GM19193 (cell line): ENCODE measurements at regions not wholly inside any gene's neighbourhood (a gene's known extent, or its start where the extent isn't known, plus 50 kb on each side); places are given as distances from the start of the nearest gene placed in this dataset.

Experiments used
- POLR2A ChIP-seq: IDR thresholded peaks from 4 replicates; pipeline ENCODE4 v1.6.1; 2011; ENCODE audit not compliant: insufficient read depth, insufficient read length; ENCODE audit errors: extremely low read depth

DNA sequence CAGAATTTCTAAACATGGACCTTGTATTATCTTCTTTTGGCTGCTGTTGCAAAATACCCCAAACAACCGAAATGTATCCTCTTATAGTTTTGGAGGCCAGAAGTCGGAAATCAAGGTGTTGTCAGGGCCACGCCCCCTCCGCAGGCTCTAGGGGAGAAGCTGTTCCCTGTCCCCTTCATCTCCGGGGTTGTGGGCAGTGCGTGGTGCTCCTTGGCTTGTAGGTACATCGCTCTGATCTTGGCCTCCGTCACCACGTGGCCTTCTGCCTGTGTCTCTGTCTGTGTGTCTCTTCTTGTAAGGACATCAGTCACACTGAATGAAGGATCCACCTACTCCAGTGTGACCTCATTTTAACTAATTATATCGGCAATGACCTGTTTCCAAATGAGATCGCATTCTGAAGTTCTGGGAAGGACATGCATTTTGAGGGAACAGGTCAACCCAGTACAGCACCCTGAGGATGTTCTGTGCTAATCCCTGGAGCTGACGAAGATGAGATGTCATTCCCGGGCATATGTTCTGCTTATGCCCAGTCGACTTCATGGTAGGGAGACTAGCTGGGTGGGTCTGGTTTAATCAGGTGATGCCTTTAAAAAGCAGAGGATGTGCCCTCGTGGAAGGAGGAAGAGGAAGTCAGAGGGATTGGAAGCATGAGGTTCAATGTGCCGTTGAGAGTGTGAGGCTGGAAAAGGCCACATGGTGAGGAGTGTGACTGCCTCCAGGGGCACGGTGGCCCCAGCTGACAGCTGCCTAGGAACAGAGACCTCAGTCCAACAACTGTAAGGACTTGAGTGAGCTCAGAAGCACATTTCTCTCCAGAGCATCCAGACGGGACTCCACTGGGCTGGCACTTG is 531.1 kb downstream of the TBC1D22A start:
- no peak for TF ChIP-seq POLR2A

DNA sequence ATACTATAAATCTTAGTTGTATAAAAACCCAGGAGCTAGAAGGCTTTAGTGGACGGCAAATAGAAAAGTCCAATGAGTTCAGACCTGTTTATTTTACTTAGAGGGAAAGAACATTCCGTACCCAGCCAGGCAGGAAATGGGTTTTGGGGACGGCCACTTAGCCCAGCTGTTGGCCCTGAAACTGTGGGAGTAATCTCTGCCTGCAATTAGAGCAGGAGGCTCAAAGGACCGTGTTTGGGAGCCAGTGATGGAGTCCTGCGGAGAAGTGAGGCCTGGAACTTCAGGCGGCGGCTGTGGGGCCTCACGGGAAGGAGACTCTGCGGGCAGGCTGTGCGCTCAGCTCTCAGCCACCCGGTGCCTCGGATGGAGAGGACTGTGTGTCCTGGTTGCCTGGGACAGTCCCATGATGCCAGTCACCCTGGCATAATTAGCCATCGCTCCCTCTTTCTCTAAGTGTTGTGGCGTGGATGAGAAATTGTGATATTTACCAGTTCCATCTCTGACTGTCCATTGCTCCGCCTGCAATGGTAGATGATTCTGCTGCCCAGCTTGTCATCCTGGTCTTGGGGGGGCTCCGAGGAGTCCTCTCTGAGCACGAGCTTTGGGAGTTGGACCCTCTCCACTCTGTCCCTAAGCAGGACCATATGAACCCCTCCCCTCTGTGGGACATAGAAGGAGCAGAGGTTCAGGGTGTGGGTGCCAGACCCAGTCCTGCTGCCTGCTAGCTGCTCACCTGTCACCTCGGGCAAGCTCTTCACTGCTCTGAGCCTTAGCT is 530.3 kb downstream of the TBC1D22A start:
- TF ChIP-seq POLR2A, result no peak

DNA sequence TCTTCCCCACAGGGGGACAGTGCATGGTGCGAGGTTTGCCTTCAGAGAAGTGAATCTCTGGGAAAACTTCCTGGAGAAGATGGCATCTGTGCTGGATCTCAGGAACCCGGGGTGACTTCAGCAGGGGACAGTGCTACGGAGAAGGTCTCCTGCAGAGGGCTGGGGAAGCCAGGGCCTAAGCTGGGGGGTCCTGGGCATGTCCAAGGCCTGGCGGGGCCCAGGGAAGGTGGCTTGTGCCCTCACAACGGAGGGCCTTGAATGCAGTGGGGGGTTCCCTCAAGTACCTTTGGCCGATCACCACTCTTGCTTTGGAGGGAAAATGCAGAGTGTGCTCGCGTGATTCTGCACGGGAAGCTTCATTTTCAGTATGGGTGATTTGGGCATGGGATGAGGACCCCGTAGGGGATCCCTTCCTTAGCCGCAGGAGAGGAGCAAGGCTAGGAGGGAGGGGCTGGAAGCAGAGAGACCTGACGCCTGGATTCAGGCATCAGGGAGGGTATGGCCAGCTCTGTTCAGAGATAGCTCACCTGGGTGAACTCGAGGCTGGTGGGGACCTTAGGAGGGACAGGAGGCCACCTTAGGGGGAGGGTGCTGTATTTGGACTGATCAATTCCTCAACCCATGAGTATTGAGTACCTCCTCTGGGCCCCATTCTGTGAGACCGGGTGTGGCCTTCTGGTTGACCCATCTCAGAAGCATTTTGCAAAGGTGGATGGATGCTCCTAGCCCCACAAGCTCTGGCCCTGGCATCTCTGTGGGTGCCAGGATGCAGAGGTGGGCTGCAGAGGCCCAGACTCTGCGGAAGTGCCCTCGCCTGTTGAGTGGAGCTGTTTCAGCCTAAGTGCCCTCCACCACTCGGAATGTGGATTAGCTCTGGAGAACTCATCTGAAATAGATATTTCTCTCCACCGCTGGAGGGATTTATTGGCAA is 529.4 kb downstream of the TBC1D22A start:
- no peak for TF ChIP-seq POLR2A

DNA sequence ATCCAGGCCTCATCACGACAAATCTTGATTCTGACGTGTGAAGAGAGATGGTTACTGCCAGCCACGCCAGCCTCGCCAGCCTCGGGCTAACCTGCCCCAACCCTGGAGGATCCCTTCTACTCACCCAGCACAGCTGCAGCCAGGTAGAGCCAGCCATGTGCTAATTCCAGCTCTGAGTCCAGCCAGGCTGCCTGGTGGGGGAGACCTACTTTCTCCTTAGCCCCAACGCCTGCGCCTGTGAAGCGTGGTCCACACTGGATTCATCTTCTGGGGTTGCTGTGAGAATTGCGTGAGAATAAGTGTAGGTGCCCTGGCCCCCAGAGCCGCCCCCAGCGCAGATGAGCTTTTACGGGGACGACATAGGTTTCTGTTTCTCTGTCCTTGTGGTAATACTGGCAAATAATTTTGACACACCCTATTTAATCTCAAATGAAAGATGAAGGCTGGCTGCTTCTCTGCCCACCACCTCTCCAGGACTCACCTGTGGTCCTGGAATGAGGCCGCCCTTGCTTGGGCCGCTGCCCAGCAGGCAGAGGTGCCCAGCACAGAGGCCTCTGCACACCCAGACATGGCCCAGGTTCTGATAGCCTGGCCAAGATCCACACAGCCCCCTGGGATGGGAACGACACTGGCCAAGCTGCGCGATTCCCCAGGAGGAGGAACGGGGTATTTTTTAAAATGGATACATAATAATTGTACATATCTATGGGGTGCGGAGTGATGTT is 528.4 kb downstream of the TBC1D22A start:
- TF ChIP-seq POLR2A, result no peak

DNA sequence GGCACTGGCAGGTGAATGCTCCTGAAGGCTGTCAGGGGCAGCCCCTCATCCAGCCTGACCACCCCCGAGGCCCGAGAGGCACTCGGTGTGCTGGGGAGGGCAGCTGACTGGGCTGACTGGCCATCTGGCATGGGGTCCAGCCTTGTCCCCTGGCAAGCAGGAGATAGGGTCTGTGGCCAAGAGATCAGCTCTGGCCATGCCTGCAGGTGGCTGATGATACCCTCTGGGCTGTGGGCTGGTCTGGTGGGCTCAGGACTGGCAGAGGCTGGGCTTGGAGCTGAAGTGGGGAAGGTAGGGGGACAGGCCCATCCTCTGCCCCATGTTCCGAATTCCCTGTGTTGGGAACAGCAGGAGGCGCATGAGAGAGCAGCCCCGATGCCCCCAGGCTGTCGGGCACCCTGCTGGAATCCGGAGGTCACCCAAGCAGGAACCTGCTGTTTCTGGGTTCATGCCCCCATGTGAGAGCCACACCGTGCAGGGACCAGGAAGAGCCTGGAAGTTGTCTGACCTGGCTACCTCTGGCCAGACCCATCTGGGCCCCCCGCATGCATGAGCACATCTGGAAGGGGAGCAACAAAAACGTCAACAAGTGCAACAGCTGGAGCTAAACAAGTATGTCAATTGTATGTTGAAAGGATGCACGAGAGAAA is 527.0 kb downstream of the TBC1D22A start:
- TF ChIP-seq POLR2A, result no peak

DNA sequence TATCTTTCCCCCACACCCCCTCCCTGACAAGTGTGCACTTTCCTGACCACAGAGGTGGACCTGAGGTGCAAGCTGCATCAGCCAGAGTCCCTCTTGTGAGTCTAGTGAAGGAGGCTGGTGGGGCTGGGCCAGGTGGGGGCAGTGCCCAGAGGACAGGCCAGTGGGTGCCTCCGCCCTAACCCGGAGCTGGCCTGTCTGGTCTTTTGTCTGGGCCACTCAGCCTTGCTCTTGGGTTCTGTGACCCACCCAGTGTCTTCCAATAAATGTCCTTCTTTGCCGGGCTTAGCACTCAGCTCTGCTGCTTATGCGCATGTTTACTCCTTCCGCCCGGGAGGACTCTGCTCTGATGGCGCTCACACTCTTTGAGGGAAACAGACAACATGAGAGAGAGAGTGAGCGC is 526.2 kb downstream of the TBC1D22A start:
- TF ChIP-seq POLR2A, result no peak

DNA sequence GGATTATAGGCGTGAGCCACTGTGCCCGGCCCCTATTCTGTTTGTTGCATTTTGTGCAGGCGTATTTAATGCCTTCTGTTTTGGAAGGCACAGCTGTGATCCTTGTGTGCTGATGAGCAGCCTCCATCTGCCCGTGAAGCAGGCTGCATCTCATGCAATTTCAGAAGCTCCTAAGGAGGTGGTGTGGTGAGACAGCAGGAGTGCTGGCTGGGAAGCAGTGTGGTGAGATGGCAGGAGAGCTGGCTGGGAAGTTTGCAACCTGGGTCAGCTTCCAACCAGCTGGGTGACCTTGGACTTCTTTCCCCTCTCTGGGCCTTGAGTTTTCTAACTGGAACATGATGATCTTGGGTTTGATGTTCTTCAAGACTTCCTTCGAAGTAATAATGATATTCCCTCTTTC is 525.1 kb downstream of the TBC1D22A start:
- no peak for TF ChIP-seq POLR2A

DNA sequence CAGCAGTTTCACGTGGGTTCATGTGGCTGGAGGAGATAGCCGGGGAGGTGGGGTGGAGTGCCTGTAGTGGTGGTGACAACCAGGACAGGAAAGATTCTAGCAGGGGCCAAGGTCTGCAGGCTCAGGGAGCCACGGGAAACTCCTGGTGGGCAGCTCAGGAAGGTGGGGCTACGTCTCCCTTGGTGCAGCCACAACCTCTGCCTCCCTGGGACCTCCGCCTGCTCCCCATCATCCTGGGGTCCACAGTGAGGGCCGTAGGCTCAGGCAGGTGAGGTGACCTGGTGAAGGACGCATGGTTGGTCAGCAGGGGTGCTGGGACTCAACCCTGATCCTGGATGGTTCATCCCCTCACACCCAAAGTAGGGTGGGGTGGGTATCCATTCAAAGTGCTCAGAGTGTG is 524.1 kb downstream of the TBC1D22A start:
- no peak for TF ChIP-seq POLR2A

DNA sequence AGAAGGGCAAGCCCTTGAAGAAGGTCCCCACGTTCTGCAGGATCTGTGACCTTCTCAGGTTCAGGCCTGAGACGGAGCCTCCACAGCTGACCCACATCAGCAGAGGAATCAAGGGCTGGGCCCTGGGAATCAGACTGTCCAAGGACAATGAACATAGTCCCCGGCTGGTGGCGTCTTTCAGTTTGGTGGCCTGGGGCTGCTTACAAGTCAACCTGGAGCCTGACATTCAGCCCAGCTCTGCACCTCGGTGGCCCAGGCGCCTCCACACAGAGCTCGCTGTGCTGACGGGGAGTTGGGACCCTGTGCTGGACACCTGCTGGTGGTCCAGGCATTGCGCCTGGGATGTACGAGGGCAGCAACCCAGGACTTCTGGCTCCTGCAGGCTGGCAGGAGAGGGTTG is 523.5 kb downstream of the TBC1D22A start:
- no peak for TF ChIP-seq POLR2A

DNA sequence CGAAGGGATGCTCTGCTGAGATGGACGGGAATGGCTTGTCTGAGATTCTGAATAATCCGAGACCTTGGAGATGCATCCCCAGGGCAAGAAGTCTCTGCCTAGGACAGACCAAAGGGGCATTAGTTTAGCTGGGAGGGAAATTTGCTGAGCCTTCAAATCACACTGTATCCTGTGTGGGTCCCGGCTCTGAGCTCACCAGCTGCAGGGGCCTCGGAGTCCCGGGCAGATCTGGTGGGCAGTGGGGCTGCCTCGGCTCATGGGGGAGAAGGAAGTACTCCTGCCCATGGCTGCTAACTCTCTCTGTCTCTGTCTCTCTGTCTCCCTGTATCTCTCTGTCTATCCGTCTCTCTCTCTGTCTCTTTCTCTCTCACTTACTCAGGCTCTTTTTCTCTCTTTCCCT is 522.4 kb downstream of the TBC1D22A start:
- TF ChIP-seq POLR2A, result no peak

DNA sequence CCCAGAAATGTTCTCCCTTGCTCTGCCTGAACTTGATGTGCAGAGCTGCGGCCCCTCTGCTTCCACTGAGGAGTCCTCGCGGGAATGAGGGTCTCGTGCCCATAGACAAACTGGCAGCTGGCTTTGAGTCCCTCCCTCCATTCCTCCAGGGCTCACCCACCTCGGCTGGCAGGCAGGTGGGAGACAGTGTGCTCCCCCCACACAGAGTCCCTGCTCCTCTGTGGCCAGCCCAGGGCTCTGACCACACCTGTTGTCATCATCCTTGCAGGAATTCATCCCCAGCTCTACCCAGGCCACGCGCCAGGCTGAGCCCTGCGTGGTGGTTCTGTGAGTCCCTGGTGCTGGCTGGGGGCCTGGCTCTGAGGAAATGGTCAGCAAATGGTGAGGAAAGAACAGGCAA is 521.9 kb downstream of the TBC1D22A start:
- no peak for TF ChIP-seq POLR2A

DNA sequence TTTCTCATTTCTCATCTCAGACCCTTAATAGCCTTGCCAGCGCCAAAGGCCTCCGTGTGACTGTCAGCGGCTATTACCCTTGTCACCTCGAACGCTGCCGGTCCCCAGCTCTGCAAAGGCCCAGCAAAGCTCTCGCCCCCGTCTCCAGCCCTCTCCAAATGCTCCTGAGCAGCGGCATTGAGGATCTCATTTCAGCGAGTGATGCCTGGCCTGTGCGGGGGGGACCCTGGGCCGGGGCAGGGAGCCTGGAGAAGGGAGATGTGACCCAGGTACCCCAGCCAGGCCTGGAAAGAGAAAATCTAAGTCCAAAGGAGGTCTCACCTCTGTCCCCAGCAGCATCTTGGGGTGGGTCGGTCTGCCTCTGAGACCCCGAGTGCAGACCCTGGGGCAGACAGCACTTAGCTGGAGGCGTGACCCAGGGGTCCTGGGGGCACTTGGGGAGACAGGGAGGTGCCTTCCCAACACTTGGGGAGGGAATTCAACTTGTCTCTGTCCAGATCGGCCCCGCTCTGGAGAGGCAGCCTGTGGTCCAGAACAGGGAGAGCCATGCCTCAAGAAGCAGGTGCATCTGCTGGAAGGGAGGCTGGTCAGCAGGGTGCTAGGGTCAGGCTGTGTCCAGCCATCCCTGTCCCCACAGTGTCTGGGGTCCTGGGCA is 521.3 kb downstream of the TBC1D22A start:
- TF ChIP-seq POLR2A, result no peak

DNA sequence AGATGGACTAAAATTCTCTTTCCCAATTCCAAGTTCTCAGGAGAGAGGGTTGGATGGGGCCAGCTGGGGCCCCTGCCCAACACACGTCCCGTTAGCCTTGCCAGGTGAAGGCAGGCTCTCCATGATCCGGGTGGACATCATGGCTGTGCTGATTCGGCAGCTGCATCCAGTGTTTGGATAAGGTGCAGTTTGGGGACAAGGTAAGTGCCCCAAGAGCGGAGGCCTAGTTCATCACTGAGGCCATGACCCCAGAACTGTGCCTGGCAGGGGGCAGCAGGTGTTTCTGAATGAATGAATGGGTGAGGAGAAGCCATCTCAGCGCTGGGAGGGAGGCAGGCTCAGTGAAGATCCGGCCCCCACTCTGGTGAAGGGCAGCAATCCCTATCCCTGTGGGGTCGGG is 520.4 kb downstream of the TBC1D22A start:
- TF ChIP-seq POLR2A, result no peak

DNA sequence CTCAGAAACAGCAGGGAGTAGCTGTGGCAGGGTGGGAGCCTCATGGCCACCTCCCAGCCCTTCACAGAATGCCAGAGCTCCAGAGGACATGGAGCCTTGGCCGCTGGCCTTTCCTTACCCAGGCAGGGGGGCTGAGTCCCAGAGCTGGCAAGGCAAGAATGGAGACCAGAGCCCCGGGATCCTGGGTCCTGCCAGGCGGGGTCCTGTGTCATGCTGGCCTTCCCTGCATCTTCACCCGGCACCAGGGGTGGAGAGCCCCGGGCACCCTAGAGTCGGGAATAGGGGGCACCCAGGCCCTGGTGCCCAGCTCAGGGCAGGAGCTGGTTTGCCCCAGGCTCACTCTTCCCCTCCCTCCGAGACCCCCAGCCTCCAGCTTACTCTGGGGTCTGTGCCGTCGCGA is 519.9 kb downstream of the TBC1D22A start:
- TF ChIP-seq POLR2A, result no peak
